Stomach (tissue), 8 donors: ENCODE measurements at regions not wholly inside any gene's neighbourhood (a gene's known extent, or its start where the extent isn't known, plus 50 kb on each side); places are given as distances from the start of the nearest gene placed in this dataset.

Experiments used
- DNase-seq, 2 donors: peaks; one replicate each; pipeline versions ENCODE4 v3.0.0 to v3.0.0-alpha.2; 2013 to 2019
- H3K27ac ChIP-seq, 5 donors: fragments of 200-600 bp in 4 of 5; sonication (generic) in 4 of 5; one replicate each; pipeline ENCODE4 v1.5.1; 2013 to 2019; ENCODE audit warnings: mild to moderate bottlenecking in 1 of 5, moderate library complexity in 1 of 5
- H3K27me3 ChIP-seq, 3 donors: fragments of 200-600 bp; sonication (generic); one replicate each; pipeline ENCODE4 v1.5.1; 2017 to 2019; ENCODE audit warnings: mixed run types in 1 of 3
- H3K36me3 ChIP-seq, 4 donors: fragments of 200-600 bp; sonication (generic); 1 replicate in 3 of 4; 2 replicates in 1 of 4; pipeline ENCODE4 v1.5.1; 2016 to 2019
- H3K4me1 ChIP-seq, 4 donors: fragments of 200-600 bp; sonication (generic); one replicate each; pipeline ENCODE4 v1.5.1; 2016 to 2019
- H3K4me3 ChIP-seq, 4 donors: fragments of 200-600 bp; sonication (generic) in 3 of 4; one replicate each; pipeline ENCODE4 v1.5.1; 2016 to 2019; ENCODE audit warnings: mild to moderate bottlenecking in 1 of 4
- H3K9me3 ChIP-seq, 4 donors: fragments of 200-600 bp; sonication (generic); one replicate each; pipeline ENCODE4 v1.5.1; 2016 to 2019
- EP300 ChIP-seq: sonication (generic); formaldehyde crosslinking; IDR thresholded peaks from one replicate; pipeline ENCODE4 v1.6.1; 2017; ENCODE audit warnings: antibody characterized with exemption
- POLR2A ChIP-seq, 4 donors: fragments of 450-650 bp; IDR thresholded peaks; one replicate each; pipeline ENCODE4 v1.6.1; 2016; ENCODE audit warnings: antibody characterized with exemption in 4 of 4, control low read depth in 2 of 4, mild to moderate bottlenecking in 1 of 4, moderate library complexity in 1 of 4
- POLR2AphosphoS5 ChIP-seq, 3 donors: sonication (generic); formaldehyde crosslinking; IDR thresholded peaks; one replicate each; pipeline ENCODE4 v1.6.1; 2016; ENCODE audit warnings: antibody characterized with exemption in 3 of 3
- WGBS, 5 donors: extraction: QIAGEN DNeasy Blood & Tissue Kit in 3 of 5; methylation state at CpG; one replicate each; pipeline versions ENCODE4 v1.1.5 to v1.1.7; 2013 to 2018; 5-methylcytosine and 5-hydroxymethylcytosine counted together
- intact Hi-C: fragments of 100-400 bp; cut with DNase I; formaldehyde crosslinking; loops from one replicate; pipeline ENCODE4 v1.15.1; 2023; ENCODE audit warnings: low total_unique reads
- TF ChIP-seq, protein P1 (sequence below), 7 experiments: fragments of 450-650 bp in 4 of 7; fragments of 200-600 bp in 3 of 7; sonication (generic) in 3 of 7; IDR thresholded peaks; one replicate each; pipeline ENCODE4 v1.5.1; 2016 to 2019; ENCODE audit warnings: antibody characterized with exemption in 7 of 7, control low read depth in 2 of 7, mild to moderate bottlenecking in 1 of 7
- donor health status: healthy with polysubstance abuse.
- donor health status: Bipolar disorder and iron deficiency.
- donor health status: healthy.

DNA sequence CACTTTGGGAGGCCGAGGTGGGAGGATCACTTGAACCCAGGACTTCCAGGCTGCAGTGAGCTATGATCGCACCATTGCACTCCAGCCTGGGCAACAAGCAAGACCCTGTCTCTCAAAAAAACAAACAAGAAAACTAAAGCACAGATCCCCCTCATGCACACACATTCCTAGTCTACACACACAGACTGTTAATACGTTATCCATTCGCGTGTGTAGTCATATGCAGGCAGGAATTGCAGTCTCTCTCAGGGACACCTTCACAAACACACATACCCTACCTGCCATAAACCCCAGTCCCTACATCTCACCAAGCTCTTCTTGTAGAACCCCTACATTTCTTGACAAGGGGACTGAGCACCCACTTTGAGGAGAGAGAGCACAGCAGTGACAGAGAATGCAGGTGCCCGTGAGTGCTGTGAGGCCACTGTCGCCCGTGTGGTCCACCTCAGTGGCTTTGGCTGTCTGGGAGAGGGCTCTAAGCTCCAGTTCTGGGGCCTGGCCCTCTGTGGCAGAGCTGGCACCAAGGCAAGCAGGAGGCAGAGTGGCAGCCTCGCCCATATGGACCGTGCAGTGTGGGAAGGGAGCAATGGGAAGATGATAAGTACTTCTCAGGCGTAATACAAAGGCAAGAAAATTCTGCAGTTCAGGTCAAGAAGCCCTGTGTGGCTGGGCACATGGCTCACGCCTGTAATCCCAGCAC is 59.0 kb upstream of the RPH3AL start:
- H3K4me3 ChIP-seq = peak overlapping the region in 1 of 4 donors; percentile 89
- no peaks in the 10 kb centered on the region for H3K27me3 ChIP-seq
- intact Hi-C loops = no loop called here
- H3K27ac ChIP-seq = peak overlapping the region in 2 of 5 donors; percentile 18 to 91
- peaks cover 0 to 20% (median 12%) of the 10 kb centered on the region in 4 donors for H3K36me3 ChIP-seq
- H3K4me1 ChIP-seq = peaks cover 20 to 36% (median 31%) of the 10 kb centered on the region in 4 donors
- 58 to 71% (median 62%) methylated on average over 10 to 12 of the region's 12 CpGs for WGBS, 5 donors
- DNase-seq = no peak
- H3K9me3 ChIP-seq = no peaks in the 10 kb centered on the region
- TF ChIP-seq EP300 = no peak
- TF ChIP-seq, protein P1, sequence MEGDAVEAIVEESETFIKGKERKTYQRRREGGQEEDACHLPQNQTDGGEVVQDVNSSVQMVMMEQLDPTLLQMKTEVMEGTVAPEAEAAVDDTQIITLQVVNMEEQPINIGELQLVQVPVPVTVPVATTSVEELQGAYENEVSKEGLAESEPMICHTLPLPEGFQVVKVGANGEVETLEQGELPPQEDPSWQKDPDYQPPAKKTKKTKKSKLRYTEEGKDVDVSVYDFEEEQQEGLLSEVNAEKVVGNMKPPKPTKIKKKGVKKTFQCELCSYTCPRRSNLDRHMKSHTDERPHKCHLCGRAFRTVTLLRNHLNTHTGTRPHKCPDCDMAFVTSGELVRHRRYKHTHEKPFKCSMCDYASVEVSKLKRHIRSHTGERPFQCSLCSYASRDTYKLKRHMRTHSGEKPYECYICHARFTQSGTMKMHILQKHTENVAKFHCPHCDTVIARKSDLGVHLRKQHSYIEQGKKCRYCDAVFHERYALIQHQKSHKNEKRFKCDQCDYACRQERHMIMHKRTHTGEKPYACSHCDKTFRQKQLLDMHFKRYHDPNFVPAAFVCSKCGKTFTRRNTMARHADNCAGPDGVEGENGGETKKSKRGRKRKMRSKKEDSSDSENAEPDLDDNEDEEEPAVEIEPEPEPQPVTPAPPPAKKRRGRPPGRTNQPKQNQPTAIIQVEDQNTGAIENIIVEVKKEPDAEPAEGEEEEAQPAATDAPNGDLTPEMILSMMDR (IDR thresholded peaks at IDR 0.05) = no peak
- no peak for TF ChIP-seq POLR2A (IDR thresholded peaks at IDR 0.05)
- no peak for TF ChIP-seq POLR2AphosphoS5 (IDR thresholded peaks at IDR 0.05)

DNA sequence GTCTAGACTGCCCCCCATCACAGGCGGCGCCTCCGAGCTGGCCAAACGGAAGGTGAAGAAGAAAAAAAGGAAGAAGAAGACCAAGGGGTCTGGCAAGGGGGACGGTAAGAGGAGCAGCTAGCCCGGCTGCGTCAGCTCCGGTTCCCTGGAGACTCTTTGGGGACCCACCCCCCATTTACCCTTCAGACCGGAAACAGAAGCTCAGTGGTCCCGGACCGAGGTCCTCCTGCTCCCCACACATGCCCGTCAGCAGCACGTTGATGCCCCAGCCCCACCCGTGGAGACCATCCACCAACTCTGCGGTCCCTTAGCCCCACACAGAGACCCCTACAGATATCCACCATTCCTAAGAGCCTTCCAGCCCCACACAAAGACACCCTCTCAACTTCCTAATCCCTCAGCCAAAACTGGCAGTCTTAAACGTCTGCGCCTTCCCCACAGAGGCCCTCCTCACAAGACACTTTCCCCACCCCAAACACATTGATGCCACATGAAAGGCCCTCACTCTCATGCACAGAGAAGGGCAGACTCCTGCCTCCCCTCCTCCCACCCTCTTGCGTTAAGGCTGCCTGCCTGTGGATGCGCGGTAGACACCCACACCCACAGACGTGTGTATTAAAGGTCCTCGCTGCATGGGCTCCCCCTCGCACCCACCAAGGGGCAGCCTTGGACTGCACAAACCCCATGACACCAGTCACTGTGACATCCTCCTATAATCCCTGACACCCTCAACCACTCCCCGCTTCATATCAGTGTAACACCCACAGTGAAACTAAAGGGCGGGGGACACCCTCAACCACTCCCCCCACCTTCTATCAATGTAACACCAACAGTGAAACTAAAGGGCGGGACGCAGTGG is 58.2 kb upstream of the RPH3AL start:
- intact Hi-C loops = no loop called here
- WGBS, 5 donors = 5 to 19% (median 11%) methylated on average over 24 to 27 of the region's 27 CpGs
- Histone ChIP-seq H3K4me1 (peaks cover 20 to 36% (median 31%) of the 10 kb centered on the region in 4 donors), H3K36me3 (peaks cover 0 to 20% (median 12%) of the 10 kb centered on the region in 4 donors), H3K9me3 (no peaks in the 10 kb centered on the region), H3K27me3 (no peaks in the 10 kb centered on the region), H3K4me3 (peak overlapping the region; percentile 72 to 98 (median 88)), H3K27ac (peak overlapping the region in 4 of 5 donors; percentile 25 to 91 (median 74))
- TF ChIP-seq EP300 (no peak), POLR2AphosphoS5 (IDR thresholded peaks at IDR 0.05) (no peak)
- DNase-seq = peak in 1 of 2 donors; percentile 72

DNA sequence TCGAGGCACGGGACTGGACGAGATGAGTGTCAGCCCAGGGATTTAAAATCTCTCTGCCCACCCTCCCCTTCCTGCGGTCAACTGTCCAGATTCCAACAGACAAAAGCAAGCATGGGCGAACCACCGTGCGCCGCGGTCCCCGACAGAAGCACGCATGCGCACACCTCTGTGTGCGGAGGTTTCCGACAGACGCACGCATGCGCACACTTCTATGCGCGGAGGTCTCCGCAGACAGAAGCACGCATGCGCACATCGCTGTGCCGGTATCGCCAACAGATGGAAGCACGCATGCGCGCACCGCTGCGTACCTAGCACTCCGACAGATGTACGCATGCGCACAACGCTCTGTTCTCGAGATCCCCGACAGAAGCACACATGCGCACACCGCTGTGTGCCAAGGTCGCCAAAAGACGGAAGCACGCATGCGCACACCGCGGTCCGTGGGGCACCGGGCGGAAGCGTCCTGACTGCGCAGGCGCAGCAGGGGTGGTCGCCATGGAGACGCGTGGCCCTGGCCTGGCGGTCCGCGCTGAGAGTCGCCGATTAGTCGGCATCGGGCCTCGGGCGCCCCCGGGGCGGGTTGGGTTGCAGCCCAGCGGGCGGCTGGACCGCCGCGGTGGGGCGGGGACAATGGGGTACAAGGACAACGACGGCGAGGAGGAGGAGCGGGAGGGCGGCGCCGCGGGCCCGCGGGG is 57.4 kb upstream of the RPH3AL start:
- DNase-seq = peak; percentile 100
- 0 to 2% (median 1%) methylated on average over 49 to 80 of the region's 80 CpGs for WGBS, 5 donors
- Histone ChIP-seq H3K4me1 (peaks cover 20 to 36% (median 31%) of the 10 kb centered on the region in 4 donors), H3K27me3 (no peaks in the 10 kb centered on the region), H3K4me3 (peak overlapping the region; percentile 72 to 98 (median 88)), H3K9me3 (no peaks in the 10 kb centered on the region), H3K36me3 (peaks cover 0 to 20% (median 12%) of the 10 kb centered on the region in 4 donors), H3K27ac (peak overlapping the region; percentile 62 to 91 (median 75))
- TF ChIP-seq POLR2AphosphoS5 (IDR thresholded peaks at IDR 0.05) (peak; percentile 69 to 94 (median 83)), POLR2A (IDR thresholded peaks at IDR 0.05) (no peak)
- TF ChIP-seq, protein P1 (IDR thresholded peaks at IDR 0.05) = peak in 1 of 7 experiments; percentile 4
- intact Hi-C loops = no loop called here

DNA sequence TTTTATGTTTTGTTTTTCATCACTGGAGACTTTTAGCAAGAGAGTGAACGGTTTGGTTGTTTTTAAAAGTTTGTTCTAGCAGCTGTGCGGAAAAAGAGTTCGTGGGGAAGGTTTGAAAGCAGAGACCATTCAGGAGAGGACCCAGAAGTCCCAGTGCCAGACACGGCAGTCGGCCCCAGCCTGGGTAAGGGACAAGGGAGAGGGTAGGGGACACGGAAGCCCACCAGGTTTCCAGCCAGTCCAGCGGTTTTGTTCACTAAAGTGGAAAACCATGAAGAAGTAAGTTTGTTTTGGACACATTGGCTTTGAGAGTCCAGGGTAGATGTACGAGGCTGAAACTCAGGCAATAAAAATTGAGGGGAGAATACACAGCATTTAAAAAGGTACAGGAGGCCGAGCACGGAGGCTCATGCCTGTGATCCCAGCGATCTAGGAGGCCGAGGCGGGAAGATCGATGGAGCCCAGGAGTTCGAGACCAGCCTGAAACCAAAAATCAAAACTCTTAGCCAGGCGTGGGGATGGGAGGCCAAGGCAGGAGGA is 56.8 kb upstream of the RPH3AL start:
- Histone ChIP-seq H3K4me1 (peaks cover 20 to 36% (median 31%) of the 10 kb centered on the region in 4 donors), H3K27ac (peak overlapping the region; percentile 62 to 91 (median 74)), H3K4me3 (peak overlapping the region; percentile 36 to 89 (median 68)), H3K9me3 (no peaks in the 10 kb centered on the region), H3K36me3 (peaks cover 0 to 16% (median 9%) of the 10 kb centered on the region in 4 donors), H3K27me3 (no peaks in the 10 kb centered on the region)
- WGBS, 5 donors = 73 to 77% (median 73%) methylated on average over 16 of the region's 16 CpGs
- intact Hi-C loops = no loop called here
- no peak for DNase-seq
- TF ChIP-seq POLR2A (IDR thresholded peaks at IDR 0.05) = no peak
- TF ChIP-seq POLR2AphosphoS5 (IDR thresholded peaks at IDR 0.05) = no peak
- TF ChIP-seq, protein P1 (IDR thresholded peaks at IDR 0.05) = peak in 1 of 7 experiments; percentile 4
- TF ChIP-seq EP300 = no peak
